A172 (cell line): ENCODE measurements at regions not wholly inside any gene's neighbourhood (a gene's known extent, or its start where the extent isn't known, plus 50 kb on each side); places are given as distances from the start of the nearest gene placed in this dataset.

Experiments
- DNase-seq: peaks from one replicate; pipeline ENCODE4 v3.0.0-alpha.2; 2015; ENCODE audit warnings: low spot score

- DNase-seq = peak; percentile 28
Measured at GRCh38 chr13:88085036-88085435, 413.9 kb downstream of the SLITRK5 start.

- DNase-seq = peak; percentile 48
Measured at GRCh38 chr13:88086577-88086976, 415.4 kb downstream of the SLITRK5 start.

- no peak for DNase-seq
Measured at GRCh38 chr13:88097541-88097940, 426.4 kb downstream of the SLITRK5 start.

- no peak for DNase-seq
Measured at GRCh38 chr13:88103824-88104223, 432.7 kb downstream of the SLITRK5 start.

- no peak for DNase-seq
Measured at GRCh38 chr13:88104576-88104975, 433.4 kb downstream of the SLITRK5 start.

- DNase-seq = no peak
Measured at GRCh38 chr13:88107570-88107969, 436.4 kb downstream of the SLITRK5 start.

GRCh38 chr13:88112526-88112925 lies 441.4 kb downstream of the SLITRK5 start:
- DNase-seq = no peak

- no peak for DNase-seq
Measured at GRCh38 chr13:88115976-88116375, 444.8 kb downstream of the SLITRK5 start.

GRCh38 chr13:88118952-88119351 lies 447.8 kb downstream of the SLITRK5 start:
- no peak for DNase-seq

GRCh38 chr13:88124142-88124541 lies 453.0 kb downstream of the SLITRK5 start:
- no peak for DNase-seq

- DNase-seq = no peak
Measured at GRCh38 chr13:88125055-88125454, 453.9 kb downstream of the SLITRK5 start.

- no peak for DNase-seq
Measured at GRCh38 chr13:88136098-88136790, 465.1 kb downstream of the SLITRK5 start.

- DNase-seq = no peak
Measured at GRCh38 chr13:88142653-88143052, 471.5 kb downstream of the SLITRK5 start.

GRCh38 chr13:88144580-88144979 lies 473.4 kb downstream of the SLITRK5 start:
- DNase-seq = no peak

GRCh38 chr13:88153353-88153752 lies 482.2 kb downstream of the SLITRK5 start:
- DNase-seq = no peak

GRCh38 chr13:88154001-88154400 lies 482.8 kb downstream of the SLITRK5 start:
- DNase-seq = no peak

GRCh38 chr13:88162076-88162702 lies 491.0 kb downstream of the SLITRK5 start:
- DNase-seq = no peak

- no peak for DNase-seq
Measured at GRCh38 chr13:88176231-88176630, 505.1 kb downstream of the SLITRK5 start.

- DNase-seq = no peak
Measured at GRCh38 chr13:88183440-88183839, 512.3 kb downstream of the SLITRK5 start.

- DNase-seq = no peak
Measured at GRCh38 chr13:88188986-88189385, 517.8 kb downstream of the SLITRK5 start.

GRCh38 chr13:88189728-88190127 lies 518.6 kb downstream of the SLITRK5 start:
- DNase-seq = no peak

- DNase-seq = peak; percentile 4
Measured at GRCh38 chr13:88196106-88196505, 524.9 kb downstream of the SLITRK5 start.

- peak; percentile 41 for DNase-seq
Measured at GRCh38 chr13:88217372-88217771, 546.2 kb downstream of the SLITRK5 start.

- no peak for DNase-seq
Measured at GRCh38 chr13:88217883-88218282, 546.7 kb downstream of the SLITRK5 start.
